GM10248 (cell line): ENCODE measurements at regions not wholly inside any gene's neighbourhood (a gene's known extent, or its start where the extent isn't known, plus 50 kb on each side); places are given as distances from the start of the nearest gene placed in this dataset.

Source experiments
- CTCF ChIA-PET: fragments of 300-600 bp; sonication (Branson Sonifier 250); formaldehyde crosslinking; extraction: SDS; loops from one replicate; lab custom pipeline; 2021; ENCODE audit warnings: antibody characterized with exemption; lab: Yijun Ruan, JAX
- POLR2A ChIA-PET: fragments of 350-650 bp; sonication (Branson Sonifier 250); formaldehyde crosslinking; extraction: SDS; loops from one replicate; lab custom pipeline; 2020; ENCODE audit warnings: antibody characterized with exemption; lab: Yijun Ruan, JAX
- DNase-seq: peaks from one replicate; pipeline ENCODE4 v3.0.0; 2012; ENCODE audit errors: extremely low spot score
- TF ChIP-seq, protein P1 (sequence below): IDR thresholded peaks from 2 replicates; pipeline ENCODE4 v1.5.1; 2012; ENCODE audit warnings: mild to moderate bottlenecking, low read depth; ENCODE audit errors: extremely low read depth, missing control alignments, control extremely low read depth

DNA sequence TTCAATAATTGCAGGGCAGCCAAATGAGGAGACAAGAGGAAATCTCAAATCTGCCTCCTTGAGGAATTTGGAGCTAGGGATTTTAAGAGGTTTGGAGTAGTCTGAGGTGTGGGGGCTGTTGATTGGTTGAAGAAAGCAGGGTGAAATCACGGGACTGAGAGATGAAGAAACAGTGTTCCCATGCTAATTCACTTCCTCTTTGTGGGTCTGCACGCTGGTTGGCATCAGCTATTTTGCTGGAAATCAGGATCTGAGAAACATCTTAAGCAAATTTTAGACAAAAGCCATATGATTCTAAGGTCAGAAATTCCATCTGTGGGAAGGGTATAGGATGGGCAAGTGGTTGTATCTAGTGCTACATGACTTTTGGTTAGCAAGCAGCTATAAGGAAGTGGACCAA is 107.1 kb upstream of the PAXBP1 start:
- TF ChIP-seq, protein P1, sequence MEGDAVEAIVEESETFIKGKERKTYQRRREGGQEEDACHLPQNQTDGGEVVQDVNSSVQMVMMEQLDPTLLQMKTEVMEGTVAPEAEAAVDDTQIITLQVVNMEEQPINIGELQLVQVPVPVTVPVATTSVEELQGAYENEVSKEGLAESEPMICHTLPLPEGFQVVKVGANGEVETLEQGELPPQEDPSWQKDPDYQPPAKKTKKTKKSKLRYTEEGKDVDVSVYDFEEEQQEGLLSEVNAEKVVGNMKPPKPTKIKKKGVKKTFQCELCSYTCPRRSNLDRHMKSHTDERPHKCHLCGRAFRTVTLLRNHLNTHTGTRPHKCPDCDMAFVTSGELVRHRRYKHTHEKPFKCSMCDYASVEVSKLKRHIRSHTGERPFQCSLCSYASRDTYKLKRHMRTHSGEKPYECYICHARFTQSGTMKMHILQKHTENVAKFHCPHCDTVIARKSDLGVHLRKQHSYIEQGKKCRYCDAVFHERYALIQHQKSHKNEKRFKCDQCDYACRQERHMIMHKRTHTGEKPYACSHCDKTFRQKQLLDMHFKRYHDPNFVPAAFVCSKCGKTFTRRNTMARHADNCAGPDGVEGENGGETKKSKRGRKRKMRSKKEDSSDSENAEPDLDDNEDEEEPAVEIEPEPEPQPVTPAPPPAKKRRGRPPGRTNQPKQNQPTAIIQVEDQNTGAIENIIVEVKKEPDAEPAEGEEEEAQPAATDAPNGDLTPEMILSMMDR = no peak
- CTCF ChIA-PET = no interaction called here
- DNase-seq = no peak
- POLR2A ChIA-PET = no interaction called here

DNA sequence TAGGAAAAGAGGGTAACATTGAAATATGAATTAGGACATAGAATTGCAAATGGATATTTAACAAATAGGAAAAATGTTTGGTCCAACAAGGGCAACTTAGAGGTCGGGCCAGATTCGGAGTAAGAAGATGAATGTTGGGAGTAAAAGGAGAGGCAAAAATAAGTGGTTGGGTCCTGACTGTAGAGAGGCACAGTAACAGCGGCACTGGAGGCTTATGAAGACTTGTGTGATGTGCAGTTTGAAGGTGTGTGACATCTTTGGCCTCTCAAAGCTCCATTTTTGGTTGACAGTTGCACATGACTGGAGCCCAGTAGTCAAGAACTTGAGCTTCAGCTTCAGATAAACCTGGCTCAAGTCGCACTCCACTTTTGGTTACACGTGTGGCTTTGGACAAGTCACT is 109.9 kb upstream of the PAXBP1 start:
- ChIA-PET CTCF (no interaction called here), POLR2A (no interaction called here)
- DNase-seq = no peak
- TF ChIP-seq, protein P1 = no peak

DNA sequence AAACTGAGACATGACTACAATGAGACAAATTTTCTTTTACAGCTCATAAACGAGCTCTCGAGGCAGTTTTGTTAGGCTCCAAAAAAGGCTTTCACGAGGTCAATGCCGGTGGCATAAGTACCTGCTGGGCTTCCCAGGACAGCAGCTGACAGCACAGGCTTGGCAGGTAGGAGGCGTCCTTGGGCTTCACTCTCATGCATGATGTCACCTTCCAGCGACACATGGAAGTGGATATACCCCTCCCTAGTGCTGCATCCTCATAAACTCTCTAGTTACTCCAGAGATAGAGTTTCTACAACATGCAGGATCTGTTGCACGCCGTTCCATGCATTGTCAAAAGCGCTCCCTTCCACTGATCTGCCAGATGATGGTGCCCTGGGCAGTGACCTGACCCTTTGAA is 112.5 kb upstream of the PAXBP1 start:
- no peak for DNase-seq
- ChIA-PET POLR2A (no interaction called here), CTCF (interaction anchor here (1.5 to 1.8 kb wide), 2 partner anchors 10 to 243 kb away, joined by 3 to 5 read pairs; no protein-coding TSS in a partner anchor)
- TF ChIP-seq, protein P1 = no peak

- POLR2A ChIA-PET = no interaction called here
- CTCF ChIA-PET = interaction anchor here (1.6 to 2.2 kb wide), 2 partner anchors 13 to 241 kb away, joined by 3 to 6 read pairs; no protein-coding TSS in a partner anchor
Observed at GRCh38 chr21:32886339-32886738, 114.8 kb upstream of the PAXBP1 start.

DNA sequence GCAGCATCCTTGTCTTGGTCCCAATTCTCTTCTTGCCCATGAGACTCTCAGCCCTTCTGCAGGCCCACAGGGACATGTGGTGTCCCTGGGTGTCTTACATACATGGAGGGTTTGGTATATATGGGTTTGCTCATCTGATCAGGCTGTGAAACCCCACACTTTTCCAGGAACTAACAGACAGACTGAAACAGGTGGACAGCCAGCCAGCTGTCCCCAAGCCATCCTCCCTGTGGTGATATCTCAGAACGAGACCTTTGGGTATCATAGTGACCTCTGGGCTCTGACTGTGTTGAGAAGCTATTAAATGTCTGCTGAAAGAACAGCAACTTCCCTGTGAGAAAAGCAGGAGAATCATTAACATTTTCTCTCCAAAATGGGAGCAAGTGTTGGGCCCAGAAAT is 115.5 kb upstream of the PAXBP1 start:
- TF ChIP-seq, protein P1 = no peak
- ChIA-PET CTCF (interaction anchor here (2.2 kb wide), 1 partner anchor 240 kb away, joined by 6 read pairs; no protein-coding TSS in a partner anchor), POLR2A (no interaction called here)
- no peak for DNase-seq

More at GRCh38 chr21:32886339-32886738, 114.8 kb upstream of the PAXBP1 start:
- DNase-seq = no peak
- TF ChIP-seq, protein P1 = no peak

DNA sequence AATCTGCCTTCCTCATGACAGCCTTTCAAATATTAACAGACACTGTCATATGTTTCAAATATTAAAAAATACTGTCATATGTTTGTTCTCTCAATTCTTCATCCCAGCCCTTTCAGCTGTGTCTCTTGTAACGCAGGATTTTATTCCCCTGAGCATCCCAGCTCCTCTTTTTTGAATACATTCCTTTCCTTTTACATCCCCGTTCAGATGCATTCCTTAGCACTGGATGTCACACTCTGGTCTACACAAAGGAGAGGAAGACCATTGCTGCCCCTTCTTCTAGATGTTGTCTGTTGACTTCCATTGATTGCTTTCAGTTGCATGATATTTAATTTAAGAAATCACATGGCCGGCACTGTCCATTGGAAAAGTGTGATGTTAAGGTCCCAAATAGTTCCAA is 117.4 kb upstream of the PAXBP1 start:
- CTCF ChIA-PET = no interaction called here
- TF ChIP-seq, protein P1 = no peak
- DNase-seq = no peak
- POLR2A ChIA-PET = no interaction called here
